ENCODE measurements at regions not wholly inside any gene's neighbourhood (a gene's known extent, or its start where the extent isn't known, plus 50 kb on each side); places are given as distances from the start of the nearest gene placed in this dataset.

DNA sequence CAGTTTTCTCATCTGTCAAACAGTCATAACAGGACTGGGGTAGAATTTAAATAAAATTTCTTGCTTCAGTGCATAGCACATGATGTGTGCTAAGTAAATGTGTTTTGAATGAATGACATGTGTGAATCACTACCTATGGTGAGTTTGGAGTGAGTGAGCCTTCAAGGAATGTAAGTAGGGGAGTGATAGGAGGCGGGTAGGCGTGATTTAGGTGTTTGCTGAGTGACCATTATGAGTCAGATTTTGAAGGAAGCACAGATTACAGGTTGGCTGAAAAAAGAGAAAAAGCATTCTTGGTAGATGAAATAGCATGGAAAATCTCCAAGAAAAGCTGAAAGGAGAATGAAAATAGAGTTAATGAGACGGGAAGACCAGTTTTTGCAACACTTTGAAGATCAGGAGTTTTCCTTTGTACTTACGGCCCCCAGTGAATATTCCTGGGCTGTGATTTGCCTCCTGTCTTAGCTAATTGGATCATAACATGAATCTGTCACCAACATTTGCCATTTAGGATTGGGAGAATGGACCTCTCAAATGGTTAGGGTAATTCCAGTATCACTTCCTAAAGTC lies 136.9 kb upstream of the GATA6 start:
- ChIA-PET CTCF (interaction anchor here (1.3 to 3.4 kb wide), 2 partner anchors 10 to 34 kb away, joined by 4 to 14 read pairs; no protein-coding TSS in a partner anchor), POLR2A (no interaction called here)
- FAIRE-seq (no peak), DNase-seq (ENCODE audit: low read depth in 1 of 2, low spot score in 1 of 2) (peak; percentile 81 to 86), ATAC-seq (peak; percentile 99 to 100)
- Histone ChIP-seq H3K27ac (peak overlapping the region in 1 of 2 experiments; percentile 76; a peak in 3 of 6 replicates), H3K4me1 (peaks cover 17% of the 10 kb centered on the region), H3K4me2 (peak overlapping the region; percentile 61), H3K9me3 (no peaks in the 10 kb centered on the region), H3K4me3 (no peak overlapping the region)
- TF ChIP-seq, protein P1, sequence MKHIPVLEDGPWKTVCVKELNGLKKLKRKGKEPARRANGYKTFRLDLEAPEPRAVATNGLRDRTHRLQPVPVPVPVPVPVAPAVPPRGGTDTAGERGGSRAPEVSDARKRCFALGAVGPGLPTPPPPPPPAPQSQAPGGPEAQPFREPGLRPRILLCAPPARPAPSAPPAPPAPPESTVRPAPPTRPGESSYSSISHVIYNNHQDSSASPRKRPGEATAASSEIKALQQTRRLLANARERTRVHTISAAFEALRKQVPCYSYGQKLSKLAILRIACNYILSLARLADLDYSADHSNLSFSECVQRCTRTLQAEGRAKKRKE (CRISPR knock-in tag; IDR thresholded peaks at IDR 0.05; ENCODE audit: low read depth), result no peak
- no peak for TF ChIP-seq CBX2 (IDR thresholded peaks at IDR 0.05; ENCODE audit: borderline replicate concordance, low read depth)
- peak; percentile 17 for TF ChIP-seq MAFK (IDR thresholded peaks at IDR 0.05; ENCODE audit: partially characterized antibody)
- no peak for TF ChIP-seq RFX5 (IDR thresholded peaks at IDR 0.05)
- TF ChIP-seq, protein P2, sequence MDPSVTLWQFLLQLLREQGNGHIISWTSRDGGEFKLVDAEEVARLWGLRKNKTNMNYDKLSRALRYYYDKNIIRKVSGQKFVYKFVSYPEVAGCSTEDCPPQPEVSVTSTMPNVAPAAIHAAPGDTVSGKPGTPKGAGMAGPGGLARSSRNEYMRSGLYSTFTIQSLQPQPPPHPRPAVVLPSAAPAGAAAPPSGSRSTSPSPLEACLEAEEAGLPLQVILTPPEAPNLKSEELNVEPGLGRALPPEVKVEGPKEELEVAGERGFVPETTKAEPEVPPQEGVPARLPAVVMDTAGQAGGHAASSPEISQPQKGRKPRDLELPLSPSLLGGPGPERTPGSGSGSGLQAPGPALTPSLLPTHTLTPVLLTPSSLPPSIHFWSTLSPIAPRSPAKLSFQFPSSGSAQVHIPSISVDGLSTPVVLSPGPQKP (IDR thresholded peaks at IDR 0.05; ENCODE audit: low read depth, low read length), result no peak
- TF ChIP-seq JUNB (IDR thresholded peaks at IDR 0.05), result peak; percentile 76
- no peak for TF ChIP-seq EHF (CRISPR knock-in tag; IDR thresholded peaks at IDR 0.05)
- TF ChIP-seq NFE2L2 (conservative IDR thresholded peaks at IDR 0.05; ENCODE audit: low read length), result no peak
- peak; percentile 69; the same call in 1 of the 2 replicates for TF ChIP-seq GATA3 (IDR thresholded peaks at IDR 0.05; ENCODE audit: borderline replicate concordance)
- TF ChIP-seq FOSL2 (IDR thresholded peaks at IDR 0.05), result 0 out of 2 replicates have a peak, but pooled peaks have one; percentile 42
- TF ChIP-seq FOSL2 (CRISPR knock-in tag; IDR thresholded peaks at IDR 0.05), result peak; percentile 91
- TF ChIP-seq KDM5A (IDR thresholded peaks at IDR 0.05), result no peak
- TF ChIP-seq, protein P3, sequence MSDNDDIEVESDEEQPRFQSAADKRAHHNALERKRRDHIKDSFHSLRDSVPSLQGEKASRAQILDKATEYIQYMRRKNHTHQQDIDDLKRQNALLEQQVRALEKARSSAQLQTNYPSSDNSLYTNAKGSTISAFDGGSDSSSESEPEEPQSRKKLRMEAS (IDR thresholded peaks at IDR 0.05), result peak; percentile 43; the same call in 1 of the 2 replicates
- no peak for TF ChIP-seq TP53 (CRISPR knock-in tag; IDR thresholded peaks at IDR 0.05)
- 0 out of 2 replicates have a peak, but pooled peaks have one; percentile 42 for TF ChIP-seq FOSB (CRISPR knock-in tag; IDR thresholded peaks at IDR 0.05)
- no peak for TF ChIP-seq MYC (IDR thresholded peaks at IDR 0.05; ENCODE audit: borderline replicate concordance, low read length)
- TF ChIP-seq CEBPB (IDR thresholded peaks at IDR 0.05), result 0 out of 4 replicates have a peak, but pooled peaks of 1 of the 2 experiments have one; percentile 20
- peak; percentile 17 to 37; a peak in 1 of 5 replicates for TF ChIP-seq JUN (IDR thresholded peaks at IDR 0.05)
- TF ChIP-seq, protein P4, sequence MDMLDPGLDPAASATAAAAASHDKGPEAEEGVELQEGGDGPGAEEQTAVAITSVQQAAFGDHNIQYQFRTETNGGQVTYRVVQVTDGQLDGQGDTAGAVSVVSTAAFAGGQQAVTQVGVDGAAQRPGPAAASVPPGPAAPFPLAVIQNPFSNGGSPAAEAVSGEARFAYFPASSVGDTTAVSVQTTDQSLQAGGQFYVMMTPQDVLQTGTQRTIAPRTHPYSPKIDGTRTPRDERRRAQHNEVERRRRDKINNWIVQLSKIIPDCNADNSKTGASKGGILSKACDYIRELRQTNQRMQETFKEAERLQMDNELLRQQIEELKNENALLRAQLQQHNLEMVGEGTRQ (IDR thresholded peaks at IDR 0.05), result no peak
- WGBS (ENCODE audit: missing lambda C conversion rate), result 2% methylated on average over 4 of the region's 4 CpGs

DNA sequence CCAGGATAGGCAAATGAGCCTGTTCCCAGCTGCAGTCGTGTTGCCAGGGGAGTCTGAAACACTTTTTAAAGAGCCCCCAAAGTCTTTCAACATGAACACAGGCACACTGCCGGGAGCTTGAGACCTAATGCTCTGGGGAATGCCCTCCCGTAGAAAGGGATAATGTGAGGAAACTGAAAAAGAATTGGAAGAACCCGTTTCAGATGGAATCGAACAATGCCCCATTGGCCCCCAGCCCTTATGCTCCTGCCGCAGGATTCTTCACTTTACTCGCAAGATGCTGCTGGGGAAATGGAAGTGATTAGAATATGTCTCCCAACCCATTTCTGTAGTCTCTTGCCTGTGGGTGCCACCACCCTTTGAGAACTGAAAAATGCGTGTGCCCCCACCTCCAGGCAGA lies 136.3 kb upstream of the GATA6 start:
- peak overlapping the region; percentile 61 for H3K4me2 ChIP-seq
- WGBS (ENCODE audit: missing lambda C conversion rate), result 80% methylated on average over 8 of the region's 8 CpGs
- CTCF ChIA-PET, result interaction anchor here (3.4 kb wide), 1 partner anchor 35 kb away, joined by 14 read pairs; no protein-coding TSS in a partner anchor
- TF ChIP-seq SREBF2 (IDR thresholded peaks at IDR 0.05), result no peak
- no peak for TF ChIP-seq CHD2 (IDR thresholded peaks at IDR 0.05; ENCODE audit: low read length, partially characterized antibody)
- TF ChIP-seq EHF (CRISPR knock-in tag; IDR thresholded peaks at IDR 0.05), result no peak
- no peak for TF ChIP-seq MAFK (IDR thresholded peaks at IDR 0.05; ENCODE audit: partially characterized antibody)
- TF ChIP-seq, protein P5, sequence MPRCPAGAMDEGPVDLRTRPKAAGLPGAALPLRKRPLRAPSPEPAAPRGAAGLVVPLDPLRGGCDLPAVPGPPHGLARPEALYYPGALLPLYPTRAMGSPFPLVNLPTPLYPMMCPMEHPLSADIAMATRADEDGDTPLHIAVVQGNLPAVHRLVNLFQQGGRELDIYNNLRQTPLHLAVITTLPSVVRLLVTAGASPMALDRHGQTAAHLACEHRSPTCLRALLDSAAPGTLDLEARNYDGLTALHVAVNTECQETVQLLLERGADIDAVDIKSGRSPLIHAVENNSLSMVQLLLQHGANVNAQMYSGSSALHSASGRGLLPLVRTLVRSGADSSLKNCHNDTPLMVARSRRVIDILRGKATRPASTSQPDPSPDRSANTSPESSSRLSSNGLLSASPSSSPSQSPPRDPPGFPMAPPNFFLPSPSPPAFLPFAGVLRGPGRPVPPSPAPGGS (IDR thresholded peaks at IDR 0.05), result no peak
- no peak for TF ChIP-seq JUNB (IDR thresholded peaks at IDR 0.05)
- TF ChIP-seq, protein P2 (IDR thresholded peaks at IDR 0.05; ENCODE audit: low read depth, low read length), result no peak
- TF ChIP-seq MAZ (IDR thresholded peaks at IDR 0.05; ENCODE audit: borderline replicate concordance, low read depth, low read length), result no peak
- TF ChIP-seq KDM1A (IDR thresholded peaks at IDR 0.05; ENCODE audit: low read depth), result no peak
- TF ChIP-seq CBX8 (IDR thresholded peaks at IDR 0.05), result no peak
- no peak for TF ChIP-seq NPAS2 (CRISPR knock-in tag; IDR thresholded peaks at IDR 0.05; ENCODE audit: borderline replicate concordance)
- no peak for TF ChIP-seq FOXS1 (CRISPR knock-in tag; IDR thresholded peaks at IDR 0.05)
- TF ChIP-seq ZC3H11A (IDR thresholded peaks at IDR 0.05), result no peak
- TF ChIP-seq HDAC2 (IDR thresholded peaks at IDR 0.05), result no peak
- TF ChIP-seq TP53 (CRISPR knock-in tag; IDR thresholded peaks at IDR 0.05), result no peak
- TF ChIP-seq POLR2A (IDR thresholded peaks at IDR 0.05; ENCODE audit: low read length), result no peak

More for the DNA sequence above, 136.3 kb upstream of the GATA6 start:
- DNase-seq (ENCODE audit: low read depth in 1 of 2, low spot score in 1 of 2), result no peak
- no peak for FAIRE-seq
- no peak for ATAC-seq
- POLR2A ChIA-PET, result no interaction called here
- H3K4me1 ChIP-seq, result peaks cover 17% of the 10 kb centered on the region
- H3K9me3 ChIP-seq, result no peaks in the 10 kb centered on the region
- peak overlapping the region in 1 of 2 experiments; percentile 76; a peak in 3 of 6 replicates for H3K27ac ChIP-seq
- H3K4me3 ChIP-seq, result no peak overlapping the region

Data from A549 (cell line).